Right cardiac atrium (tissue), 5 donors: ENCODE measurements at regions not wholly inside any gene's neighbourhood (a gene's known extent, or its start where the extent isn't known, plus 50 kb on each side); places are given as distances from the start of the nearest gene placed in this dataset.

Source experiments
- ATAC-seq, 2 donors: fragments of 200-7000 bp; cut with Tn5 transposase; one replicate each; pipeline versions ENCODE4 v1.8.0 to v1.9.1; 2020; ENCODE audit warnings: moderate library complexity in 2 of 2, mild to moderate bottlenecking in 1 of 2
- DNase-seq, 3 donors: peaks; one replicate each; pipeline ENCODE4 v3.0.0-alpha.2; 2020
- H3K27ac ChIP-seq: one replicate; pipeline ENCODE4 v1.5.1; 2013; ENCODE audit warnings: mild to moderate bottlenecking, low read length, control low read depth, moderate library complexity
- H3K27me3 ChIP-seq: one replicate; pipeline ENCODE4 v1.6.1; 2013; ENCODE audit not compliant: control insufficient read depth, insufficient read depth
- H3K4me1 ChIP-seq: one replicate; pipeline ENCODE4 v1.6.1; 2013; ENCODE audit warnings: low read length; ENCODE audit not compliant: control insufficient read depth, insufficient read depth
- H3K4me3 ChIP-seq: one replicate; pipeline ENCODE4 v1.5.1; 2013; ENCODE audit warnings: low read length, control low read depth
- H3K9me3 ChIP-seq: one replicate; pipeline ENCODE4 v1.6.1; 2013; ENCODE audit warnings: low read length; ENCODE audit not compliant: control insufficient read depth
- WGBS: extraction: QIAGEN DNeasy Blood & Tissue Kit; methylation state at CpG from one replicate; pipeline ENCODE4 v1.1.7; 2013; 5-methylcytosine and 5-hydroxymethylcytosine counted together
- intact Hi-C, 4 donors: fragments of 100-400 bp; cut with DNase I; formaldehyde crosslinking; loops; one replicate each; pipeline versions ENCODE4 v1.11.0 to v1.14.0; 2022 to 2023
- donor health status: healthy with polysubstance abuse.
- donor health status: DM: no; HTN: yes; CAD: no.
- donor health status: DM: no; HTN: no; CAD: no.
- donor health status: DM: no; HTN: yes; CAD: no; lungs with severe emphysema.
- donor health status: DM: yes; HTN: yes; CAD: no.

GRCh38 chr16:14358697-14359305 lies 271.3 kb downstream of the PARN start:
- Histone ChIP-seq H3K27ac (no peak overlapping the region), H3K27me3 (no peaks in the 10 kb centered on the region), H3K4me3 (no peak overlapping the region), H3K4me1 (no peaks in the 10 kb centered on the region), H3K9me3 (no peaks in the 10 kb centered on the region)
- 55% methylated on average over 4 of the region's 4 CpGs for WGBS
- DNase-seq (peak in 1 of 3 donors; percentile 65), ATAC-seq (peak; percentile 50 to 84)
- intact Hi-C loops = no loop called here

- Histone ChIP-seq H3K27me3 (no peaks in the 10 kb centered on the region), H3K4me1 (no peaks in the 10 kb centered on the region), H3K9me3 (no peaks in the 10 kb centered on the region), H3K27ac (no peak overlapping the region), H3K4me3 (no peak overlapping the region)
- no peak for DNase-seq
- ATAC-seq = no peak
- WGBS = 87% methylated on average over 6 of the region's 6 CpGs
- intact Hi-C loops = no loop called here
Observed at GRCh38 chr16:14357328-14357727, 272.7 kb downstream of the PARN start.

GRCh38 chr16:14356064-14356463 lies 274.0 kb downstream of the PARN start:
- no peak for ATAC-seq
- Histone ChIP-seq H3K9me3 (no peaks in the 10 kb centered on the region), H3K4me3 (no peak overlapping the region), H3K27ac (no peak overlapping the region), H3K27me3 (no peaks in the 10 kb centered on the region), H3K4me1 (no peaks in the 10 kb centered on the region)
- no peak for DNase-seq
- 65% methylated on average over 11 of the region's 11 CpGs for WGBS
- intact Hi-C loops = no loop called here

GRCh38 chr16:14354561-14355351 lies 275.3 kb downstream of the PARN start:
- H3K4me3 ChIP-seq = no peak overlapping the region
- no peaks in the 10 kb centered on the region for H3K9me3 ChIP-seq
- ATAC-seq (peak; percentile 31 to 44), DNase-seq (no peak)
- intact Hi-C loops = no loop called here
- no peaks in the 10 kb centered on the region for H3K4me1 ChIP-seq
- H3K27me3 ChIP-seq = no peaks in the 10 kb centered on the region
- 66% methylated on average over 10 of the region's 10 CpGs for WGBS
- H3K27ac ChIP-seq = no peak overlapping the region

GRCh38 chr16:14353340-14353739 lies 276.7 kb downstream of the PARN start:
- intact Hi-C loops = no loop called here
- H3K4me3 ChIP-seq = no peak overlapping the region
- no peak for DNase-seq
- H3K9me3 ChIP-seq = no peaks in the 10 kb centered on the region
- no peaks in the 10 kb centered on the region for H3K27me3 ChIP-seq
- no peak for ATAC-seq
- 70% methylated on average over 6 of the region's 6 CpGs for WGBS
- H3K4me1 ChIP-seq = no peaks in the 10 kb centered on the region
- no peak overlapping the region for H3K27ac ChIP-seq

DNA sequence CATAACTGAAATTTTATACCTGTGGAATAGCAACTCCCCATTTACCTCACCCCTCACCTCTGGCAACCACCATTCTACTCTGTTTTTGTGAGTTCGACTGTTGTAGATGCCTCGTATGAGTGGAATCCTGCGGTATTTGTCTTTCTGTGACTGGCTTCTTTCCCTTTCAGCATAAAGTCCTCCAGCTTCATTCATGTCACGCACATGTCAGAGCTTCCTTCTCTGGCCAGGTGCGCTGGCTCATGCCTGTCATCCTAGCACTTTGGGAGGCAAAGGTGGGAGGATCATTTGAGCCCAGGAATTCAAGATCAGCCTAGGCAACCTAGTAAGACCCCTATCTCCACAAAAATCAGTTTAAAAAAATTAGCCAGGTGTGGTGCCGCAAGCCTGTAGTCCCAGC lies 278.4 kb downstream of the PARN start:
- intact Hi-C loops = no loop called here
- ATAC-seq = no peak

DNA sequence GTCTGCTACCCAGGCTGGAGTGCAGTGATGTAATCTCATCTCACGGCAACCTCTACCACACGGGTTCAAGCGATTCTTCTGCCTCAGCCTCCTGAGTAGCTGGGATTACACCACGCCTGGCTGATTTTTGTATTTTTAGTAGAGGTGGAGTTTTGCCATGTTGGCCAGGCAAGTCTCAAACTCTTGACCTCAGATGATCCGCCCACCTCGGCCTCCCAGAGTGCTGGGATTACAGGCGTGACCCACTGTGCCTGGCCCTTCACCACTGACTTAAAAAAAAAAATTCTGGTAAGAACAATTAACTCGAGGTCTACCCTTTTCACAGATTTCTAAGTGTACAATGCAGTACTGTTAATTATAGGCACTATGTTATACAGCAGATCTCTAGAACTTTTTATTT lies 279.4 kb downstream of the PARN start:
- WGBS = 62% methylated on average over 8 of the region's 8 CpGs
- Histone ChIP-seq H3K4me3 (no peak overlapping the region), H3K27me3 (no peaks in the 10 kb centered on the region), H3K4me1 (no peaks in the 10 kb centered on the region), H3K9me3 (no peaks in the 10 kb centered on the region), H3K27ac (no peak overlapping the region)
- no peak for ATAC-seq
- DNase-seq = no peak
- intact Hi-C loops = no loop called here

More for the DNA sequence above, 278.4 kb downstream of the PARN start:
- DNase-seq = no peak
- Histone ChIP-seq H3K4me1 (no peaks in the 10 kb centered on the region), H3K4me3 (no peak overlapping the region), H3K9me3 (no peaks in the 10 kb centered on the region), H3K27ac (no peak overlapping the region), H3K27me3 (no peaks in the 10 kb centered on the region)
- 82% methylated on average over 6 of the region's 6 CpGs for WGBS

DNA sequence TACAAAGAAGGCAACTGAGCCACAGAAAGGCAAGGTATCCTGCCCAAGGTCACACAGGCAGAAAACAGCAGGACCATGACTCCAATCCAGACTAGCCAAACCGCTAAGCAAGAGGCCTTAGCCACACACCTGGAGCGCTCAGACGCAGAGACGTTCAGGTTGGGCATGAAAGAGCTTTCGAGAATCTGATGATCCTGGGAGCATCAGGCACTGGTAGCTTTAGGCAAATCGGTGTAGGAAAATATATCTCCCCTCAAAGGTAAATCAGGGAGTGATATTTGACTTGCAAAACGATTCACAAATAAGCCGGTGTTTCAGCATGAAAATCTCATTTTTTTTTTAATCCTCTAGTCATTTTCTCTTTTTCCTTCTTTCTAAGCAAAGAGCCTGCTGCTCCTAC lies 279.0 kb downstream of the MRTFB start:
- no peak overlapping the region for H3K4me3 ChIP-seq
- WGBS = 89% methylated on average over 8 of the region's 8 CpGs
- intact Hi-C loops = no loop called here
- no peaks in the 10 kb centered on the region for H3K27me3 ChIP-seq
- DNase-seq (no peak), ATAC-seq (no peak)
- no peaks in the 10 kb centered on the region for H3K9me3 ChIP-seq
- no peak overlapping the region for H3K27ac ChIP-seq
- H3K4me1 ChIP-seq = no peaks in the 10 kb centered on the region

- H3K4me3 ChIP-seq = no peak overlapping the region
- H3K9me3 ChIP-seq = no peaks in the 10 kb centered on the region
- intact Hi-C loops = no loop called here
- WGBS = 39% methylated on average over 12 of the region's 12 CpGs
- DNase-seq (peak; percentile 50 to 85 (median 81)), ATAC-seq (peak; percentile 91 to 94)
- H3K27me3 ChIP-seq = no peaks in the 10 kb centered on the region
- no peaks in the 10 kb centered on the region for H3K4me1 ChIP-seq
- H3K27ac ChIP-seq = peak overlapping the region; percentile 0
Observed at GRCh38 chr16:14347706-14348105, 276.6 kb downstream of the MRTFB start.

DNA sequence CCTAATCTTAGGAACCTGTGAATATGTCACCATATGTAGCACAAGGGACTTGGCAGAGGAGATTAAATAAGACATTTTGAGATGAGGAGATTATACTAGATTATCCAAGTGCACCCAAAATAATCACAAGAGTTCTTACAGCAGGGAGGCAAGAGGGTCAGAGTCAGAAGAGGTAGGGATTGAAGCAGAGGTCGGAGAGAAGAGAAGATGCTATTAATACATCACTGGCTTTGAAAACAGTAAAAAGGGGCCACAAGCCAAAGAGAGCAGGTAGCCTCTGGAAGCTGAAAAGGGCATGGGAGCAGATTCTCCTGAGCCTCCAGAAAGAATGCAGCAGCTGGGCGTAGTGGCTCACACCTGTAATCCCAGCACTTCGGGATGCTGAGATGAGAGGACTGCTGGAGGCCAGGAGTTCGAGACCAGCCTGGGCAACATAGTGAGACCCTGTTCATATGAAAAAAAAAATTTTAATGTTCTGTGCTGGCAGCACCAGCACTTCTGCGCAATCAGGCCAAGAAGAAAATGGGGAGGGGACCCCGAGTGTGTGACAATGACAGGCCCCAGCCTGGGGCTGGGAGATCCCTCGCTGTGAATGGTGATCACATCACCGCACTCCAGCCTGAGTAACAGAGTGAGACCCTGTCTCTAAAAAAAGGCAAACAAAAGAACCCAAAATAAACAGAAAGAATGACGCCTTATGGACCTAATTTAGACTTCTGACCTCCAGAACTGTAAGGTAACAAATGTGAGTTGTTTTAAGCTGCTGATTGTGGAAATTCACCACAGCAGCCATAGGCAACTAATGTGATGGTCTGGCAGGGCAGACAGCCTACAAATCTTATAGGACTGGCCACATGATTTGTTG lies 275.4 kb downstream of the MRTFB start:
- Histone ChIP-seq H3K4me1 (no peaks in the 10 kb centered on the region), H3K27me3 (no peaks in the 10 kb centered on the region), H3K9me3 (no peaks in the 10 kb centered on the region), H3K4me3 (no peak overlapping the region), H3K27ac (no peak overlapping the region)
- no peak for ATAC-seq
- intact Hi-C loops = no loop called here
- no peak for DNase-seq
- 83% methylated on average over 9 of the region's 9 CpGs for WGBS

- Histone ChIP-seq H3K9me3 (no peaks in the 10 kb centered on the region), H3K27me3 (no peaks in the 10 kb centered on the region), H3K4me1 (no peaks in the 10 kb centered on the region), H3K4me3 (no peak overlapping the region), H3K27ac (no peak overlapping the region)
- 85% methylated on average over 19 of the region's 19 CpGs for WGBS
- ATAC-seq (no peak), DNase-seq (peak in 1 of 3 donors; percentile 57)
- intact Hi-C loops = no loop called here
Observed at GRCh38 chr16:14345512-14346115, 274.5 kb downstream of the MRTFB start.
